Epithelial cell of prostate (primary cell): ENCODE measurements at regions not wholly inside any gene's neighbourhood (a gene's known extent, or its start where the extent isn't known, plus 50 kb on each side); places are given as distances from the start of the nearest gene placed in this dataset.

ENCODE experiments used
- DNase-seq: peaks from one replicate; pipeline ENCODE4 v3.0.0-alpha.2; 2011; ENCODE audit warnings: low read depth, low spot score
- H3K27ac ChIP-seq: fragments of 450-650 bp; 2 replicates; pipeline ENCODE4 v1.5.1; 2017; ENCODE audit warnings: mild to moderate bottlenecking

DNA sequence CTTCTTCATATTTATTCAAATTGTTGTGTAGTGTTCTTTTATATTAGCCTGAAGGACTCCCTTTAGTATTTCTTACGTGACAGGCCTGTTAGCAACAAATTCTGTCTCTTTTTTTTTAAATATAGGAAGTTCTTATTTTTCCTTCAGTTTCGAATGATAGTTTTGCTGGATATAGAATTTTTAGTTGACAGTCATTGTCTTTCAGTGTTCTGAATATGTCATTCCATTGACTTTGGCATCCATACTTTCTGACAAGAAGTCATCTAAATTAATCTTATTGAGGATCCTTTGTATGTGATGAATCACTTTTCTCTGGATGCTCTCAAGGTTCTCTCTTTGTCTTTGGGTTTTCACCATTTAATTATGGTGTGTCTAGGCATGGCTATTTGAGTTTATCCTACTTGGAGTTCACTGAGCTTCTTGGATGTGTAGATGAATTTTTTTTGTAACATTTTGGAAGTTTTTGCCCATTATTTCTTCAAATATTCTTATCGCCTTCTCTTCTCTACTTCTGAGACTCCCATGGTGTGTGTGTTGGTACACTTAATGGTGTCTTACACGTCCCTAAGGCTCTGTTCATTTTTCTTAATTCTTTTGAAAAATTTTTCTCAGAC lies 82.5 kb upstream of the GTSF1L start:
- no peak overlapping the region for H3K27ac ChIP-seq
- no peak for DNase-seq

DNA sequence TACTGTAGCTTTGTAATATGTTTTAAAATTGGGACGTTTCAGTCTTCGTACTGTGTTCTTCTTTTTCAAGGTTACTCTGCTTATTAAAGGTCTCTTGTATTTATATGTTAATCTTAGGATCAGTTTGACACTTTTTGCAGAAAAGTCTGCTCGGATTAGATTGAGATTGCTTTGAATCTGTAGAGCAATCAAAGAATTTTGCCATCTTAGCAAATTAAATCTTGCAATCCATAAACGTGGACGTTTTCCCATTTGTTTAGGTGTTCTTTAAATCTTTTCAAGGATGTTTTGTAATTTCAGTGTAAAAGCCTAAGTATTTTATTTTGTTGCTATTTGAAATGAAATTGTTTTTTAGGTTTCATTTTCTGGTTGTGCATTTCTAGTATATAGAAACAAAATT lies 78.0 kb upstream of the GTSF1L start:
- DNase-seq, result no peak
- no peak overlapping the region for H3K27ac ChIP-seq

DNA sequence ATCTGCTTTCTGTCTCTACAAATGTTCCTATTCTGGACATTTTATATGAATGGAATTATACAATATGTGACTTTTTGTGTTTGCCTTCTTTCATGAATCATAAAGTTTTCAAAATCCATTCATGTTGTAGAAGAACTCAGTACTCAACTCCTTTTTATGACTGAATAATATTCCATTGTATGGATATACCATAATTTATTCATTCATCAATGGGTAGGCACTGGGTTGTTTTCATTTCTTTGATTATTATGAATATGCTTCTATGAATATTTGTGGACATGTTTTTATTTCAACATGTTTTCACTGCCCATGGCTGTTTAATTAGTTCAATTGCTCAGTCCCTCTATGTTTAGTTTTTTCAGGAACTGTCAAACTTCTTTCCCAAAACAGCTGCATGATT lies 76.5 kb upstream of the GTSF1L start:
- no peak overlapping the region for H3K27ac ChIP-seq
- no peak for DNase-seq

DNA sequence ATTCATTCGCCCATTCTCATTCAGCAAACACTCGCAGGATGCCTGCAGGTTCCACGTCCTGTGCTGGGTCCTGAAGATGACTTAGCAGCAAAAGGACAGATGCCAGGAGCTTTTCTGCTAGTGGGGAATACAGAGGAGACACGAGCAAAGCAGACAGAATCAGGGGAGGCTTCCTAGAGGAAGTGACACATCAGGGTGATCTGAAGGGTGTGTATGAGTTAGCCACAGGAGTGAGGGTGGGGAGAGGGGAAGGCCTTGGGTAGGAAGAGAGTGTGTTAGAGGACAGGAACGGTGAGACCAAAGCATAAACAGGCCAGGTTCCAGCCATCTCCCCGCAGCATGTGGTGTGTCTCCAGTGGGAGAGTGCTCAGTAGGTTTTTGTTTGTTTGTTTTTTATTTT lies 73.4 kb upstream of the GTSF1L start:
- H3K27ac ChIP-seq, result no peak overlapping the region
- DNase-seq, result no peak

DNA sequence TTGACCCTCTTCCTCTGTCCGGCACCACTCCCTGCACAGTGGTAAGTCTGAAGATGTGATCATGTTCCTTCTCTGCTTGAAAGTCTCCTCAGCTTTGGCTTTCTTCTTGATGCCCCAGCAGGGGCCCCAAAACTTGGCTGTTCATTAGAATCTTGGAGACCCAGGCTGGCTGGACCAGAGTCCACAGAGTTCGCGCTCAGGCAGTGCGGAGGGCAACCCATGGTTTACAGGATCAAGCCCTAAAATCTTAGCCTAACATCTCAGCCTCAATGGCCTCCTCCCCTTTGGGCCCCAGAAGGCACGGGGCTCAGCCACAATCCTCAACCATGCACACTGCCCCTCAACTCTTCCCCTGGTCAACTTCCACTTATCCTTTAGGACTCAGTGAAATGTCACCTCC lies 72.9 kb upstream of the GTSF1L start:
- H3K27ac ChIP-seq, result no peak overlapping the region
- DNase-seq, result no peak

DNA sequence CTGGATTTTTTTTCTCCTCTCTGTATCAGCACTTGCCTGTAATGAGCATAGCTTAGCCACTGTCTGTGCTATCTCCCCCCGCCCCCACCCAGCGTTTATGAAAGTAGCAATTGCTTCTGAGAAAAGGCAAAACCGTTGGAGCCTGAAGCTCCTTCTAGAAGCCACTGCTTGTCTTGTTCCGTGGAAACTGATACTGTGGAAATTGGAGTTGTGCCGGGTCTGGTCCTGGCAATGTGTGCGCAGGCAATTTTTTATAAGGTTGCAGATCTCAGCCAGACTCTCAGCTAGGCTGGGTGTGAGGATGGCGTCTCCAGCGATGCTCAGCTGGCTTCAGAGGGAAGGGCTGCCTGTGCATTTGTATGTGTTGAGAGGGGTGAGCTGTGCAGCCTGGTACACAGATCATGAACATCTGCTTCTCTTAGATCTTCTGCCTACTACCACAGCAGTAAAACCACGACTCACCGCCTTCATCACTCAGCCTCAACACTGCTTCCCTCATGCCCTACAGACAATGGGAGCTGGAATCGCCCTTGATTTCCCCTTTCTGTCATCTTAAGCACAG lies 72.4 kb upstream of the GTSF1L start:
- no peak overlapping the region for H3K27ac ChIP-seq
- no peak for DNase-seq

DNA sequence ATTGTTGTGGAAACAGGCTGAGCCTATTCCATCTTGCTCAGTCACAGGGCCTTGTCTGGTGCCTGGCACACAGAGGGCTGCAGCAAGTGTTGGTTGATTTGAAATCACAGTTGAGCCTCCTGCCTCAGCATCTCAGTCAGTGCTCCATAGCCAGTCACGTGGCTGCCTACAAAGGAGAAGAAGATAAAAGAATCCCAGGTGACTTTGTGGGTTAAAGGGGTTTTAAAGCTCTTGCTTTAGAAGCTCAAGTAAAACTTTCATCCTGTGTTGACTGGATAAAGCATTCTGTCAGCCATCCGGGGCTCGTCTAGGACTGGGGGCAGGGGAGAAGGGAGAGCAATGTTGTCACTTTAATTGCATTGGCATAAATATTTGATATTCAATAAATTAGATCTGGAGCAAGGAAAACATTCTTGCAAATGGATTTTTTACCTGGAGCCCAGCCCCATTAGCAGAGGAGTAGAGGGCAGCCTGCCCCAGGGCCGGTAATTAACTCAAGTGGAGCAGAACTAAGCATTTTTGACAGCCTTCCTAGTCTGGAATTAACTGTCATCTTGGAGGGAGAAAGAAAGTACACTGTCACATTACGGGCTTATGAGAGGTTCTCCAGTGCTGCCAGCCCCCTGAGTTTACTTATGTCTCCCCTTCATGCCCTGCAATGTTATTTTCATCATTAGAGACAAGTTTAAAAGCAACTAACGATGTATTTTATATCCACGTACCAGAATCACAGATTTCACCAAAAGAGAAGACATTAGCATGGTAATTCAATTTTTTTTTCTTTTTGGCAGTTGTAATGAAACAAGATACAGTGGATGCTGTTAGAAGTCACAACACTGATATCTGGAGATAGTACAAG lies 71.7 kb upstream of the GTSF1L start:
- DNase-seq, result no peak
- H3K27ac ChIP-seq, result no peak overlapping the region

DNA sequence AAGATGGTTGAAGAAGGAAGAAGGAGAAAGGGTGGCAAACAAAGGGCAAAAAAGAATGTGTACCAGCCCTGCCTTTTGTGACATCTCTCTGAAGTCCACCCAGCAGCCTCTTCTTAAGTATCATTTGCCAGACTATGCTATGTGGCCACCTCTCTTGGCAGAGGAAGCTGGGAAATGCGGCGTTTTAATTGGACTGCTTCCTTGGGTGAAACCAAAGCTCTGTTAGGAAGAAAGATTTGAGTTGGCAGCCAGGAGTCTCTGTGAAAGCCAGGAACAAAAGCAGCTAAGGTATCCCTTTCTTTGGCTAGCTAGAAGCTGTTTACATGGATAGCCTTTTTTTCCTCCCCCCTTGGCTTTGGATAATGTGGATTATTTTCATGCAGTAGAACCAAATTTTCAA lies 67.5 kb upstream of the GTSF1L start:
- no peak for DNase-seq
- H3K27ac ChIP-seq, result no peak overlapping the region

DNA sequence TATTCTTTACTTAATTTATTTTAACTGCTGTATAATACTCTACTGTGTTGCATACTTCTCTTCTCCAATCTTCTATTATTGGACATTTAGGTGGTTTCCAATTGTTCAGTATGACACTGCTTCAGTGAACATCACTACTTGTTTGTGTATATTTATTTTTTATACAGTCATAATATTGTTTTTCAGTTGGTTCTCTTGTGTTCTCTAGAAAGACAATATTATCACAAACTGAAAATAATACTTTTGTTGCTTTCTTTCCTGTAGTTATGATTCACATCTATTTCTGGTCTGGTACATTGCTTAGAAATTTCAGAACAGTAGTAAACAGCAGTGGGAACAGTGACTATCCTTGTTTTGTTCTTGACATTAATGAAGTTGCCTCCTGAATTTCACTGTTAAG lies 62.8 kb upstream of the GTSF1L start:
- DNase-seq, result no peak
- H3K27ac ChIP-seq, result no peak overlapping the region

DNA sequence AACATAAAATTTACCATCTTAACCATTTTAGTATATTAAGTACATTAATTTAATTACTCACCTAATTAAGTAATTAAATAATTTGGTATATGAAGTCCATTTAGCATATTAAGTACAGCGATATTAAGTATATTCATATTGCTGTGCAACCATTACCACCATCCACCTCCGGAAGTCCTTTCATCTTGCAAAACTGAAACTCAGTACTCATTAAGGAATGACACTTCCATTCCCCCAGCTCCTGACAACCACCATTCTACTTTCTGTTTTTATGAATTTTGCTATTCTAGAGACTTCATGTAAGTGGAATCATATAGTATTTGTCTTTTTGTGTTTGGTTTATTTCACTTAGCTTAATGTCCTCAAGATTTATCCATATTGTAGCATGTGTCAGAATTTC lies 61.1 kb upstream of the GTSF1L start:
- no peak for DNase-seq
- no peak overlapping the region for H3K27ac ChIP-seq

DNA sequence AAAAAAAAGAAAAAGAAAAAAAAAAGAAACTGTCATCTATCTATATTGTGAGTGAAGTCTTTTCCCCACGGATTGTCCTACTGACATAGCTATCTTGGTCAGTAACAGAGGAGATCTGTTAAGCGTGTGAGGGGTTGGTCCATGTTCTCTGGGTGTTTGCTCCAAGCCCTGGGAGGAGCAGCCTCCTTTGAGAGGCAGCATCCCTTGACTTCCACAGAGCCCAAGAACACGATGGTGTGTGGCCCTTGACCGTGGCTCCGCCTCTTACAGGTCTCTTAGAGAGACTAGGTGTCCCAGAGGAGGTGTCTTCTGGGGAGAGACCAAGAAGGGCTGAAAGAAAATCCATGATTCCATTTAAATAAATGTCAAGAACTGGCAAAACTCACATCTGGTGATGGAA lies 60.1 kb upstream of the GTSF1L start:
- no peak for DNase-seq
- H3K27ac ChIP-seq, result no peak overlapping the region

DNA sequence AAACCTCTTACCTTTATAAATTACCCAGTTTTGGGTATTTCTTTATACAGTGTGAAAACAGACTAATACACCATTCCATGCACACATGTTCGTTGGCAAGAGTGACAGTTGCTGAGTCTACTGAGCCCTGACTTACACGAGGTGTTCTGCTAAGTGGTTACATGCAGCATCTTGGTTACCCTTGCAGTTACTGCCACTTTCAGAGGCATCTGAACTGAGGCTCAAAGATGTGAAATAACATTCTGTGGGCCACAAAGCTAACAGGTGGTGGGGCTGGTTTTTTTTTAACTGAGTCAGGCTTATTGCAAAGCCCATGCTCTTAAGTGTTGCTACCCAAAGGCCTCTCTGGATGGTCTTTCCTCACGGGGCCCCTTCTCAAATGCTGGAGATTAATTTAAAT lies 54.4 kb upstream of the GTSF1L start:
- H3K27ac ChIP-seq, result no peak overlapping the region
- no peak for DNase-seq

DNA sequence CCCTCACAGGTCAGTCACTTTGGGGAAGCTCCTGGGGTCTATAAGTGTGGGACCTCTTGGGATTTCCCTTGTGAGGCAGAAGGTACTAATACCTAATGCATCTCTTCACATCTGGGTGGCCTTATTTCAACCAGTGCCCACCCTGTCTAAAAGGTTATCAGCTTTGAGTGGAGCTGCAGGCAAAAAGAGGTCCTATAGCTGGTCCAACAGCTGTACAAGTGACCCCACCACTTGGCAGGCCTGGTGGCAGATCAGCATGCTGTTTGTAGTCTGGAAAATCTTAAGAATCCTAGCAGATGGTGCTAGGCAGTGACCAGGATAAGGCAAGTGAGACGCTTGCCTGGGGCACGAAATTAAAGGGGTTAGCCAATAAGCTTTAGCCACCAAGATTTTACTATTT lies 51.6 kb upstream of the GTSF1L start:
- no peak overlapping the region for H3K27ac ChIP-seq
- no peak for DNase-seq

DNA sequence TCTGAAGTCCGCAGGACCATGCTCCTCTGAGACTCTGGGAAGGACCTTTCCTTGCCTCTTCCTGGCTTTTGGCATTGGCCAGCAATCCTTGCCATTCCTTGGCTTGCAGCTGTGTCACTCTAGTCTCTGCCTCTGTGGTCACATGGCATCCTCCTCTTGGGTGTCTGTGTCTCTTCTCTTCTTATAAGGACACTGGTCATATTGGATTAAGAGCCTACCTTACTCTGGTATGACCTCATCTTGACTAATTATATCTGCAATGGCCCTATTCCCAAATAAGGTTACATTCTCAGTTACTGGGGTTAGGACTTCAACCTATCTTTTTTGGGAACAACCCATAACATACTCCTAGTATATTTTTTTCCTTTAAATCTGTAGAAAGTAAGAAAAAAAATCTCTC lies 49.9 kb upstream of the GTSF1L start:
- H3K27ac ChIP-seq, result no peak overlapping the region
- no peak for DNase-seq
